T-helper 2 cell treated with Interferon-gamma antibody and Interleukin-4, amounts not matched to agents 5 μg/mL and 100 μg/mL, for 36 hours (primary cell): ENCODE measurements at regions not wholly inside any gene's neighbourhood (a gene's known extent, or its start where the extent isn't known, plus 50 kb on each side); places are given as distances from the start of the nearest gene placed in this dataset.

ENCODE experiments used
- DNase-seq: peaks from one replicate; pipeline ENCODE4 v3.0.0; 2021; ENCODE audit warnings: low spot score
- H3K27ac Mint-ChIP-seq: one replicate; pipeline ENCODE4 v1.8.0; 2021; ENCODE audit warnings: mild to moderate bottlenecking, mixed read lengths
- H3K27me3 Mint-ChIP-seq: one replicate; pipeline ENCODE4 v1.8.0; 2021; ENCODE audit warnings: low read depth, mixed read lengths
- H3K36me3 Mint-ChIP-seq: one replicate; pipeline ENCODE4 v1.8.0; 2021; ENCODE audit warnings: low read depth, mixed read lengths
- H3K4me1 Mint-ChIP-seq: one replicate; pipeline ENCODE4 v1.8.0; 2021; ENCODE audit warnings: low read depth, mixed read lengths
- H3K4me3 Mint-ChIP-seq: one replicate; pipeline ENCODE4 v1.8.0; 2022; ENCODE audit warnings: mild to moderate bottlenecking, moderate library complexity, mixed read lengths
- H3K9me3 Mint-ChIP-seq: one replicate; pipeline ENCODE4 v1.8.0; 2021; ENCODE audit warnings: mixed read lengths

- H3K9me3 Mint-ChIP-seq, result no peaks in the 10 kb centered on the region
- H3K27me3 Mint-ChIP-seq, result no peaks in the 10 kb centered on the region
- H3K27ac Mint-ChIP-seq, result no peak overlapping the region
- H3K4me3 Mint-ChIP-seq, result no peak overlapping the region
- no peaks in the 10 kb centered on the region for H3K36me3 Mint-ChIP-seq
- H3K4me1 Mint-ChIP-seq, result no peaks in the 10 kb centered on the region
- no peak for DNase-seq
Measured at GRCh38 chr13:78777396-78777795, 118.4 kb upstream of the OBI1 start.

GRCh38 chr13:78772933-78773332 lies 114.0 kb upstream of the OBI1 start:
- H3K36me3 Mint-ChIP-seq, result no peaks in the 10 kb centered on the region
- no peaks in the 10 kb centered on the region for H3K9me3 Mint-ChIP-seq
- H3K4me3 Mint-ChIP-seq, result no peak overlapping the region
- H3K4me1 Mint-ChIP-seq, result no peaks in the 10 kb centered on the region
- peaks cover 2% of the 10 kb centered on the region for H3K27me3 Mint-ChIP-seq
- no peak overlapping the region for H3K27ac Mint-ChIP-seq
- no peak for DNase-seq

- H3K9me3 Mint-ChIP-seq, result no peaks in the 10 kb centered on the region
- H3K4me3 Mint-ChIP-seq, result no peak overlapping the region
- no peak for DNase-seq
- H3K27ac Mint-ChIP-seq, result no peak overlapping the region
- H3K4me1 Mint-ChIP-seq, result no peaks in the 10 kb centered on the region
- H3K36me3 Mint-ChIP-seq, result no peaks in the 10 kb centered on the region
- peaks cover 2% of the 10 kb centered on the region for H3K27me3 Mint-ChIP-seq
Measured at GRCh38 chr13:78770601-78771000, 111.6 kb upstream of the OBI1 start.

- Mint-ChIP-seq H3K27ac (no peak overlapping the region), H3K36me3 (no peaks in the 10 kb centered on the region), H3K4me3 (no peak overlapping the region), H3K4me1 (no peaks in the 10 kb centered on the region), H3K9me3 (no peaks in the 10 kb centered on the region), H3K27me3 (peaks cover 2% of the 10 kb centered on the region)
- no peak for DNase-seq
Measured at GRCh38 chr13:78768950-78769349, 110.0 kb upstream of the OBI1 start.

- Mint-ChIP-seq H3K27ac (no peak overlapping the region), H3K4me3 (no peak overlapping the region), H3K4me1 (no peaks in the 10 kb centered on the region), H3K27me3 (no peaks in the 10 kb centered on the region), H3K36me3 (no peaks in the 10 kb centered on the region), H3K9me3 (no peaks in the 10 kb centered on the region)
- DNase-seq, result no peak
Measured at GRCh38 chr13:78764665-78765064, 105.7 kb upstream of the OBI1 start.

- H3K4me3 Mint-ChIP-seq, result no peak overlapping the region
- no peak overlapping the region for H3K27ac Mint-ChIP-seq
- H3K9me3 Mint-ChIP-seq, result no peaks in the 10 kb centered on the region
- no peaks in the 10 kb centered on the region for H3K4me1 Mint-ChIP-seq
- no peaks in the 10 kb centered on the region for H3K36me3 Mint-ChIP-seq
- no peak for DNase-seq
- H3K27me3 Mint-ChIP-seq, result no peaks in the 10 kb centered on the region
Measured at GRCh38 chr13:78762825-78763224, 103.9 kb upstream of the OBI1 start.

- H3K4me3 Mint-ChIP-seq, result no peak overlapping the region
- DNase-seq, result no peak
- no peaks in the 10 kb centered on the region for H3K27me3 Mint-ChIP-seq
- H3K36me3 Mint-ChIP-seq, result no peaks in the 10 kb centered on the region
- H3K27ac Mint-ChIP-seq, result no peak overlapping the region
- H3K4me1 Mint-ChIP-seq, result no peaks in the 10 kb centered on the region
- H3K9me3 Mint-ChIP-seq, result no peaks in the 10 kb centered on the region
Measured at GRCh38 chr13:78759704-78760103, 100.7 kb upstream of the OBI1 start.

DNA sequence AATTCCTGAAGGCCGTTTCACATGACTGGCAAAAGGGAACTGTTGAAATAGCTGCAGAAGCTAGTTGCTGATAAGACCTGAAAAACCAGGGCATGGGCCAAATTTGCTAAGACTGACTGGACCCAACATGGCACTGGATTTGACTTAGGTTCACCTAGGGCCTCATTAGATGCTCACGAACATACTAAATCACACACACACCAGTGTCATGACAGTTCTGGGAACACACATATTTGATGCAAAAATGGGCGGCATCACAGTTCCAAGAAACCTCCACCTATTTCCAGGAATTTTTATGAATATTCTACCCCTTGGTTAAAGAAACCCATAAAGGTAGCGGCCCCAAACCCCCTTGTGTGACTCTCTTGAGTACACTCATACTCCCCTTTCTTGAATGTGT lies 99.6 kb upstream of the OBI1 start:
- H3K4me3 Mint-ChIP-seq, result no peak overlapping the region
- H3K27ac Mint-ChIP-seq, result no peak overlapping the region
- H3K27me3 Mint-ChIP-seq, result no peaks in the 10 kb centered on the region
- no peak for DNase-seq
- H3K4me1 Mint-ChIP-seq, result no peaks in the 10 kb centered on the region
- H3K36me3 Mint-ChIP-seq, result no peaks in the 10 kb centered on the region
- no peaks in the 10 kb centered on the region for H3K9me3 Mint-ChIP-seq

- H3K4me1 Mint-ChIP-seq, result no peaks in the 10 kb centered on the region
- H3K36me3 Mint-ChIP-seq, result no peaks in the 10 kb centered on the region
- no peak overlapping the region for H3K27ac Mint-ChIP-seq
- DNase-seq, result no peak
- H3K4me3 Mint-ChIP-seq, result no peak overlapping the region
- H3K27me3 Mint-ChIP-seq, result peaks cover 2% of the 10 kb centered on the region
- H3K9me3 Mint-ChIP-seq, result no peaks in the 10 kb centered on the region
Measured at GRCh38 chr13:78753435-78753834, 94.5 kb upstream of the OBI1 start.

- Mint-ChIP-seq H3K4me3 (no peak overlapping the region), H3K27me3 (peaks cover 4% of the 10 kb centered on the region), H3K9me3 (no peaks in the 10 kb centered on the region), H3K4me1 (no peaks in the 10 kb centered on the region), H3K36me3 (no peaks in the 10 kb centered on the region), H3K27ac (no peak overlapping the region)
- no peak for DNase-seq
Measured at GRCh38 chr13:78750735-78751134, 91.8 kb upstream of the OBI1 start.

- Mint-ChIP-seq H3K4me1 (no peaks in the 10 kb centered on the region), H3K27ac (no peak overlapping the region), H3K9me3 (no peaks in the 10 kb centered on the region), H3K36me3 (no peaks in the 10 kb centered on the region), H3K4me3 (no peak overlapping the region), H3K27me3 (peaks cover 2% of the 10 kb centered on the region)
- DNase-seq, result no peak
Measured at GRCh38 chr13:78743973-78744372, 85.0 kb upstream of the OBI1 start.

DNA sequence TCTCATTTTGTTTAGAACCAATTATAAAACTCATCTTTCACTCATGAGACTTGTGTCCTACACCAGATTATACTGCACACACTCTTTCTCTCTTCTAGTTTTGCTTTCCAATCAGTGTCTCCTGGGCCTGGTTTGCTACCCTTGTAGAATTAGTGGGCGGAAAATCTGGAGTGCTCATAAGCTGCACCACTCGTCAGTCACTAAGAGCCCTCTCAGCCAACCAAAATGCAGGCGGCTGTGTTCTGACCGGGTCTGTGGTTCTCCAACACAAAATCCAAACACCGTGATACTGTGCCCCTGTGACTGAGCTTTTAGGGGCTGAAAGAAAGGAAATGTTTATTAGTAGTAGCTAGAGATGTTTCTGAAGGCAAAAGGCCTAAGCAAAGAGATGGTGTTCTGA lies 83.7 kb upstream of the OBI1 start:
- no peaks in the 10 kb centered on the region for H3K4me1 Mint-ChIP-seq
- H3K27me3 Mint-ChIP-seq, result no peaks in the 10 kb centered on the region
- no peaks in the 10 kb centered on the region for H3K36me3 Mint-ChIP-seq
- H3K9me3 Mint-ChIP-seq, result no peaks in the 10 kb centered on the region
- DNase-seq, result no peak
- no peak overlapping the region for H3K4me3 Mint-ChIP-seq
- H3K27ac Mint-ChIP-seq, result no peak overlapping the region

DNA sequence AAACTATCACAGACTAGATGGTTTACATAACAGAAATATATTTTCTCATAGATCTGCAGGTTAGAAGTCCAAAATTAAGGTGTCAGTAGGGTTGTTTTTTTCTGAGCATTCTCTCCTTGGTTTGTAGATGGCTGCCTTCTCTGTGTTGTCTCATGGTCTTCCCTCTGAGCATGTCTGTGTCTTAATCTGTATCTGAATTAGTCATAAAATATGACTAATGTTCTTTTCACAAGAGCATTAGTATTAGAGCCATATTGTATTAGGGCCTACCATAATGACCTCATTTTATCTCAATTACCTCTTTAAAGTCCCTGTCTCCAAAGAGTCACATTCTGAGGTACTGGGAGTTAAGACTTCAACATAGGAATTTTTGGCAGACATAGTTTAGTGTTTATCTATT lies 77.2 kb upstream of the OBI1 start:
- no peaks in the 10 kb centered on the region for H3K36me3 Mint-ChIP-seq
- H3K9me3 Mint-ChIP-seq, result no peaks in the 10 kb centered on the region
- peaks cover 7% of the 10 kb centered on the region for H3K27me3 Mint-ChIP-seq
- no peak for DNase-seq
- no peak overlapping the region for H3K4me3 Mint-ChIP-seq
- no peak overlapping the region for H3K27ac Mint-ChIP-seq
- no peaks in the 10 kb centered on the region for H3K4me1 Mint-ChIP-seq

- Mint-ChIP-seq H3K27ac (no peak overlapping the region), H3K4me3 (no peak overlapping the region), H3K36me3 (no peaks in the 10 kb centered on the region), H3K9me3 (no peaks in the 10 kb centered on the region), H3K4me1 (no peaks in the 10 kb centered on the region), H3K27me3 (peaks cover 7% of the 10 kb centered on the region)
- DNase-seq, result no peak
Measured at GRCh38 chr13:78732445-78733017, 73.6 kb upstream of the OBI1 start.

DNA sequence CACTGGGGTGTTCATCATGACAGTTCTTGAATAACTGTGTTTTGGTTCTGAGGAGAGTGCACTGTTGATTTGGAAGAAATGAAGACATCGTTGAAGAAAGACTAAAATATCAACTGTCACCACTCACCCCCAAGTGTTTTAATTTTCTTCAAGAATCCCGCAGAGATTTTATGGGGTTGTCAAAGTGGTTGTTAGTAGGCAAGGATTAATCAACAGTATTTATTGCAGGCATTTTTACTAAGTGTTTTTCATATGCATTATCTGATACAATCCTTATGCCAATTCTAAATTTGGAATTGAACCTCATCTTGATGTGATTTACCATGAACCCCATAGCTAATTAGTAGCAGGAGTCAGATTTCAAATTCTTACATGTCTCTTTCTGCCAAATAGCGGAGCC lies 63.7 kb upstream of the OBI1 start:
- H3K27ac Mint-ChIP-seq, result no peak overlapping the region
- H3K9me3 Mint-ChIP-seq, result no peaks in the 10 kb centered on the region
- H3K4me3 Mint-ChIP-seq, result no peak overlapping the region
- no peaks in the 10 kb centered on the region for H3K4me1 Mint-ChIP-seq
- H3K27me3 Mint-ChIP-seq, result peaks cover 6% of the 10 kb centered on the region
- DNase-seq, result no peak
- H3K36me3 Mint-ChIP-seq, result no peaks in the 10 kb centered on the region
